Activated T-cell treated with anti-CD3 and anti-CD28 coated beads, Interleukin-2, amount 50 U/mL, for 72 hours (primary cell): ENCODE measurements at regions not wholly inside any gene's neighbourhood (a gene's known extent, or its start where the extent isn't known, plus 50 kb on each side); places are given as distances from the start of the nearest gene placed in this dataset.

Experiments used
- ATAC-seq, 2 donors: fragments of 150-1000 bp; cut with Tn5 transposase; replicated peaks in 1 of 2; 2 replicates each; pipeline ENCODE4 v1.10.0; 2021; ENCODE audit warnings: moderate library complexity in 2 of 2, mild to moderate bottlenecking in 1 of 2
- DNase-seq, 2 donors: peaks; one replicate each; pipeline ENCODE4 v3.0.0; 2021 to 2022; ENCODE audit warnings: mixed read lengths in 1 of 2
- H3K27ac Mint-ChIP-seq: one replicate; pipeline ENCODE4 v1.8.0; 2022; ENCODE audit warnings: mild to moderate bottlenecking, moderate library complexity, mixed read lengths
- H3K27me3 Mint-ChIP-seq: one replicate; pipeline ENCODE4 v1.8.0; 2022; ENCODE audit warnings: low read depth, mixed read lengths
- H3K36me3 Mint-ChIP-seq, 2 donors: one replicate each; pipeline ENCODE4 v1.8.0; 2022; ENCODE audit warnings: mixed read lengths in 2 of 2, mild to moderate bottlenecking in 1 of 2; ENCODE audit not compliant: insufficient read depth in 2 of 2
- H3K4me1 Mint-ChIP-seq: one replicate; pipeline ENCODE4 v1.8.0; 2022; ENCODE audit warnings: low read depth, mixed read lengths
- H3K4me3 Mint-ChIP-seq, 2 donors: one replicate each; pipeline ENCODE4 v1.8.0; 2022; ENCODE audit warnings: mild to moderate bottlenecking in 2 of 2, mixed read lengths in 2 of 2, moderate library complexity in 2 of 2
- H3K9me3 Mint-ChIP-seq, 2 donors: one replicate each; pipeline ENCODE4 v1.8.0; 2022; ENCODE audit warnings: mixed read lengths in 2 of 2

DNA sequence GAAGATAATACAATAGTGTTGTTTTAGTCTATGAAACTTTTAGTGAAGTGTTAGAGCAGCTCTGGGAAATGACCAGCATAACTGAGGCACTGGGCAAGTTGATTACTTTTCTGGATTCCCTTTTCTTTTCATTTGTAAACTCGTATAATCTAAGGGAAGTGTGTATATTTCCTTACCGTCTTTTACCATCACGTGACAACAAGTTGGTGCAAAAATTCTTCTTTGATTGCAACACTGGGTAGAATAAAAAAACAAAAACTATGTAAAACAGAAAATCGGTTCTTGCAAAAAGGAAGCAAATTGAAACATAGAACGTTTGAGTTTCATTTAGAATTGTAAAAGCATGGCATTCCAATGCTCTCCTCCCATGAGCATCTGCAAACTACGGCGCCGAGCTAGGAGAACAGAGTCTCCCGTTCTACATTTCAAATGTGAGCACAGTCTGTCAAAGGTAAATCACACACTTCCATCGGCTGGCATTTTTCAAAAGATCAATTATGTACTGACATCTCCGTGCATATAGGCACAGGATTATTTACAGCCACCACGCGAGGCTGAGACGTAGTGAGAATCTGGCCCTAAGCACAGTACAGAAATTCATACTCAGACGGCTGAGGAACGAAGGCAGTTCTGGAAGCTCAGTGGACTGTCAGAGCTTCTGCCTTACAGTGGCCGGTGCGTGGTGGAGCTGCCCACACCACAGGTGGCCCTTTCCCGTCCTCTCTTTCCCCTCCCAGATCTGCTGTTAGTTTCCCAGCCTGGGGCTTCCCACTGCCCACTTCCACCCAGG, 314.0 kb downstream of the BMP7 start:
- Mint-ChIP-seq H3K36me3 (no peaks in the 10 kb centered on the region), H3K27ac (no peak overlapping the region), H3K9me3 (no peaks in the 10 kb centered on the region), H3K4me1 (no peaks in the 10 kb centered on the region), H3K4me3 (no peak overlapping the region), H3K27me3 (peaks cover 4% of the 10 kb centered on the region)
- DNase-seq (no peak), ATAC-seq (no peak)

DNA sequence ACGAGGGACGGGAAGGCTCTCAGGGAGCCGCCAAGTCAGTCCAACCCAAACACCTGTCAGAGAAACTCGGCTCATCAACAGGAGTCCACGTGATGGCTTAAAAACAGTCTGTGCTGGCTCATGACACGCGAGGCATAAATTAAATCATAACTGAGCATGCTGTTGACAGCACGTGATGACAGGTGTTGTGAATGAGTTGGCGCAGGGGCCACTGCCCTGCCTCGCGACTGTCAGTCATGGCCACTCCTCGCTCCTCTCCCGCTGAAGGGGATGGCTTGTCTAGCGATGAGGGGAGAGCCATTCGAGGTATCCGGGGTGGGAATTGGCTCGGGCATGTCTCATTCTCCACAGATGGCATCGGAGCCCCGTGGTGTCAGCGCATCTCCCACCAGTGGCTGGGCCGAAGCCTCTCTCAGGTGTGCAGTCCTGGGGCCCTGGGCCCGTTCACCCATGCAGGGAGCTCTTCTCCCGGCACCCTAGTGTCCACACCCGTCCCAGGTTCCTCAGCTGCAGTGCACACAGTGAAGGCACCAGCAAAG, 313.3 kb downstream of the BMP7 start:
- Mint-ChIP-seq H3K9me3 (no peaks in the 10 kb centered on the region), H3K4me3 (no peak overlapping the region), H3K27ac (no peak overlapping the region), H3K36me3 (no peaks in the 10 kb centered on the region), H3K27me3 (peaks cover 8% of the 10 kb centered on the region), H3K4me1 (no peaks in the 10 kb centered on the region)
- DNase-seq (no peak), ATAC-seq (no peak)

DNA sequence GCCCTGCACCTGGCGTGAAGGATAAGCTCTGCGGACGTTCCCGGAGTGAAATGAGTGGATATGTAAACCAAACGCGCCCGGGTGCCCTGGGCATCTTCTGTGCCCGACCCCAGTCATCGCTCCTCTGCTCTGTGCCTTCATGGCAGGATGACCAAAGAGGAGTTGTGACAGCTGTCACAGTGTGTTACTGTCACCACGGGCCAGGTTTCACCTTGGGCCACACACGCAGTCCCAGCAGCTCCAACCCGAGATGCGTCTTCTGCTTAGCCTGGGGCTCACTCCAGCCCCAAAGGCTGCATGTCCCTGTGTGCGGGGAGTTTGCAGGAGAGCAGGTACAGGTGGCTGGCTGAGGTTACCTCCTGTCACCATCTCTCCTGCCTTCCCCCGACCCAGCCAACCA, 311.6 kb downstream of the BMP7 start:
- ATAC-seq, result no peak
- no peaks in the 10 kb centered on the region for H3K36me3 Mint-ChIP-seq
- DNase-seq, result no peak
- no peaks in the 10 kb centered on the region for H3K9me3 Mint-ChIP-seq
- no peak overlapping the region for H3K4me3 Mint-ChIP-seq
- no peaks in the 10 kb centered on the region for H3K4me1 Mint-ChIP-seq
- H3K27me3 Mint-ChIP-seq, result peaks cover 17% of the 10 kb centered on the region
- no peak overlapping the region for H3K27ac Mint-ChIP-seq

DNA sequence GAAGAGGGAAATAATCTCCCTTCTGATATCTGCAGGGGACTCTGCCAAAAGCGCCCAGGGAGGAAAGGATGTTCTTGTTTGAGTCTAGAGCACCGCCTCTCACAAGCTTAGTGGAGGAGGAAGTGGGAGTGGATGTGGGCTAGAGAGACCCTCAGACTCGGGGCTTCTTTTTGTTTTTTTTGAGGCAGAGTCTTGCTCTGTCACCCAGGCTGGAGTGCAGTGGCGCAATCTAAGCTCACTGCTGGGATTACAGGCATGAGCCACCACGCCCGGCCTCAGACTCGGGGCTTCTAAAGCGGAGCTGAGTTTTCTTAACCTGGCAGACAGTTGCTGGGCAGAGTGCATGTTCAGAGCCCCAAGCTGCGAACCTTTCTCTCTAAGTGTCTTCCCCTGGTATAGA, 310.8 kb downstream of the BMP7 start:
- DNase-seq (no peak), ATAC-seq (no peak)
- Mint-ChIP-seq H3K27ac (no peak overlapping the region), H3K27me3 (peaks cover 17% of the 10 kb centered on the region), H3K4me1 (no peaks in the 10 kb centered on the region), H3K36me3 (no peaks in the 10 kb centered on the region), H3K4me3 (no peak overlapping the region), H3K9me3 (no peaks in the 10 kb centered on the region)

DNA sequence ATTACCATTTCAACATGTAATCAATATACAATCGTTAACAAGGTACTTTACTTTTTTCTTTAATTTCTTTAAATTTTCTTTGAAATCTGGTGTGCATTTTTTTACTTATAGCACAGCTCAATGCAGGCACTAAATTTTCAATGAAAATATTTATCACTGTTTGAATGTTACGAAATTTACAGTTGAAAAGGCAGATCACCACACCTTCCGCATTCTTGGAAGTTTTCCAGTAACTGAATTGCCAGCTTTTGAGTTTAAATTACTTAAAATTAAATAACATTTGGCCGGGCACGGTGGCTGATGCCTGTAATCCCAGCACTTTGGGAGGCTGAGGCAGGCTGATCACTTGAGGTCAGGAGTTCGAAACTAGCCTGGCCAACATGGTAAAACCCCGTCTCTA, 309.9 kb downstream of the BMP7 start:
- ATAC-seq (no peak), DNase-seq (no peak)
- H3K27me3 Mint-ChIP-seq, result peaks cover 17% of the 10 kb centered on the region
- H3K36me3 Mint-ChIP-seq, result no peaks in the 10 kb centered on the region
- no peak overlapping the region for H3K27ac Mint-ChIP-seq
- H3K4me1 Mint-ChIP-seq, result no peaks in the 10 kb centered on the region
- H3K9me3 Mint-ChIP-seq, result no peaks in the 10 kb centered on the region
- no peak overlapping the region for H3K4me3 Mint-ChIP-seq

DNA sequence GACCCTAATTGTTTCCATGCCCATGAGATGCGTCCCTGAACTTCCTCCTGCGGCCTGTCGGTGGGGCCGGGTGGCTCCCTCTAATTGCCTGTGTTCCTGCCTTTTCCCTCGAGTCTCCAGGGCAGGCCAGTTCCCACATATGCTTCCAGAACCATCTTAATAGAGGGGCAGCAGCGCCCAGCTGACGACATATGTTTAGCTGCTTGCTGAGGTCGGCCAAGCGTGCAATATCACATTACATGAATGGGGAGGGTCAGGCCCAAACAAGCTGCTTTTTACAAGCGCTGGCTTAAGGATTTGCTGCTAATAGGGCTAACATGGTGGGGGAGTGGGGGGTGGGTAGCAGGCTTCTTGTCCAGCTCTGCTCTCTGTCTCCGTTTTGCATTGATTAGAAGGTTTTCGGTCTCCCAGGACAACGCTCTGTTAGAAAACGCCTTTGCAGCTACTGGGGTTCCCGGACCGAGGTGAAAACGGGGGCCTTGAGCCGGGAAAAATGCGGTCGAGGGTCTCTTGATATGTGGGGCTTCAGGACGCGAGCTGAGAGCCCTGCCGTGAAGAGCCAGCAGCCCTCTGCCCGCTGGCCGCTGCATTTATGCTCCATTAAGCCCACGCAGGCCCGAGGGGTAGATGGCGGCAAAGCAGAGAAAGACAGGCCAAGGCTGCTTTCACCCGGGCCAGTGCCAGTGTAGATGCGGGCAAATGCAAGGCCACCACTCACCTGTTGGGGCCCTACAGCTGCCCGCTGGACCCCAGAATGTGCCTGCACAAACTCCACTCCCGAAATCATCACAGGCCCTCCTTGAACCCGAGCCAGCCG, 308.5 kb downstream of the BMP7 start:
- ATAC-seq (no peak), DNase-seq (no peak)
- Mint-ChIP-seq H3K27me3 (peaks cover 17% of the 10 kb centered on the region), H3K4me3 (no peak overlapping the region), H3K4me1 (no peaks in the 10 kb centered on the region), H3K27ac (no peak overlapping the region), H3K9me3 (no peaks in the 10 kb centered on the region), H3K36me3 (no peaks in the 10 kb centered on the region)

DNA sequence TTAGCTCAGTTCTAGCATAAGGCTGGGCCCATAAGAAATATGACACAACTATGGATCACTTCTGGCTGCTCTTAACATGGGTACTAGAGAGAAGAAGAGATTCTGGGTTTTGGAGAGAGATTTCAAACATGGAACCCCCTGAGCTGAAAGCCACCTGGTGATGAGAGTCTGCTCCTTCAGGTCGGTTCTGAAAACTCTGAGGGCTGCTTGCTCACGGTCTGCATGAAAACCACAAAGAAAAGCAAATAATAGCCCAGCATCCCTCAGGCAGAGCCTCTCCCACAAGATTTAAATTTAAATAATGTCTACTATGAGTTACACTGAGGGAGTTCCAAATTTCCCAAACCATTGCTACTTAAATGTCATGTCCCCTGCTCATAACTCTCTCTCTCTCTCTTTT, 301.5 kb downstream of the BMP7 start:
- H3K9me3 Mint-ChIP-seq, result no peaks in the 10 kb centered on the region

DNA sequence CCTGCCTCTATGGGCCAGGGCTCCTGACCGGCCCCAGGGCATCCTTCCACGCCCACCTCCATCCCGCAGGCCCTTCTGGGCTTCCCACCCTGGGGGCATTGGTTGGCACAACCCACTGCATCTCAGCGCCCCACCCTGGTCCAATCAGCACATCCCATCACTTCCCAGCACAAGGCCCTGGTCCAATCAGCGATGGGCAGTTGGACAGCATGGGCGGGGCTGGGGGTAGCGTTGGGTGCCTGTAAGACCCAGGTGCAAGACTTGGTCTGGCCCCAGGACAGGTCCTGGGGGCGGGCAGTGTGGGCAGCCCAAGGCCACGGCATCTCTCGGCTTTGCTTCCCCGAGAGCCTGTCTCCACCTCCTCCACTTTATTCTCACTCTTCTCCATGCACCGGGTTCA, 298.5 kb downstream of the BMP7 start:
- Mint-ChIP-seq H3K27me3 (peaks cover 2% of the 10 kb centered on the region), H3K9me3 (no peaks in the 10 kb centered on the region), H3K36me3 (no peaks in the 10 kb centered on the region), H3K4me3 (no peak overlapping the region), H3K27ac (no peak overlapping the region), H3K4me1 (no peaks in the 10 kb centered on the region)
- no peak for ATAC-seq
- no peak for DNase-seq

More for the DNA sequence above, 301.5 kb downstream of the BMP7 start:
- no peaks in the 10 kb centered on the region for H3K27me3 Mint-ChIP-seq
- H3K27ac Mint-ChIP-seq, result no peak overlapping the region
- H3K4me3 Mint-ChIP-seq, result no peak overlapping the region
- no peaks in the 10 kb centered on the region for H3K4me1 Mint-ChIP-seq
- H3K36me3 Mint-ChIP-seq, result no peaks in the 10 kb centered on the region
- ATAC-seq (no peak), DNase-seq (no peak)

DNA sequence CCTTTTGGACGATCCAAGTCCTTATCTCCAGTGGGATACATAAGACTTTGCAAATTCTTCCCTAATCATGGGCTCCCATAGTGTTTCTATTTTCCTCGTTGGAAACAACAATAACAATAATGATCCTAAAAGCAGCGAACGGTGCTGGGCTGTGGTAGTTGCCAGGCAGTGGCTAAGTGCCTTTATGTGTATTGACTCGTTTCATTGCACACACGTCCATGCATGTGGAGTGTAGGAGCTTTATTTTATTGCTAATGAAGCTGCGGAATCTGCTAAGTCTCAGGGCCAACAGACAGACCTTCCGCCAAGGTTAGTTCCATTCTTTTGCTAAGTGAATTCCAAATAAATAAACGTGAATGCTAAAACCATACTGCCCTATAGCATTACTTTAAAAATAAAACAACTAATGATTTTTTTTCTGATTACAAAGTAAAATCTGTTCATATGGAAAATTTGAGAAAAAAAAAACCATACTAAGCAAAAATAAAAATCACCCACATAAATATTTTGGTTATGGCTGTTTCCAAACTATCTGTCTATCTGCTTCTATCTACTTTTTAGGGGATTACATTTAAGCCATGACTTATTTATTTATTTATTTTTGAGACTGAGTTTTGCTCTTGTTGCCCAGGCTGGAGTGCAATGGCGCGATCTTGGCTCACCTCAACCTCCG, 297.9 kb downstream of the BMP7 start:
- Mint-ChIP-seq H3K9me3 (no peaks in the 10 kb centered on the region), H3K4me1 (no peaks in the 10 kb centered on the region), H3K4me3 (no peak overlapping the region)

DNA sequence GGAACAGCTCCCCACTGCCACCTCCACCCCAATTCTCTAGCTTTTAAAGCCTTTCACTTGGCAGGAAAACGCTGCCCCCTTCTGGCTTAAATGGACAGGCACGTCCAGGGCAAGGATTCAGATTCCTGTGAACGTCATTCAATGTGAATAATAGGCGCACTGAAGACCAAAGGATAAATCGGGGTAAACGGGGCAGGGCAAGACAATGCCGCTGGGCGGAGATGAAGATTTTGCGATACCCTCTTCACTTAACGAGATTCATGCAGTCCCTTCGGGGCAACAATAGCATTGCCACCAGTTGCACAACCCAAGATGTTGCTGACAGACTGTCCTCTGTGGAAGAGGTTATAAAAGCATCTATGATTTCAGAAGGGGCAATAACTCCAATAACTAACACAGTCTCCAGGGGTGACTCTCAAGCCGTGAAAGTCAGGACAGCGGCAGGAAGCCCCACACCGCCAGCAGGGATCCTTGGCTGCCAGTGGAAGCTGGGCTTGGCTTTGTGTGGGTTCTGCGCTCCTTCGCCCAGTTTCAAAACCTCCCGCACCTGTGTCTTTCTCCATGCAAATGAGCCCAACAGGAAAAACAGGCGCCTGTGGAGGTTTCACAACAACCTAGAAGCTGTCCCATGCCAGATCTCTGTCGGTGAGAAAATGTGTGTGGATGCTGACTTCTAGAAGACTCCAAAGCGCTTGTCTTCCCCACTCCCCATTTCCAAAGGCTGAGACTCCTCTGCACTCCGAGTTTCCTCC, 291.8 kb downstream of the BMP7 start:
- DNase-seq, result peak; percentile 24 to 27
- Mint-ChIP-seq H3K36me3 (no peaks in the 10 kb centered on the region), H3K4me3 (no peak overlapping the region), H3K4me1 (no peaks in the 10 kb centered on the region), H3K27me3 (peaks cover 41% of the 10 kb centered on the region), H3K27ac (no peak overlapping the region), H3K9me3 (no peaks in the 10 kb centered on the region)
- ATAC-seq, result no peak

More for the DNA sequence above, 297.9 kb downstream of the BMP7 start:
- no peak for ATAC-seq
- no peak for DNase-seq
- no peaks in the 10 kb centered on the region for H3K36me3 Mint-ChIP-seq
- peaks cover 8% of the 10 kb centered on the region for H3K27me3 Mint-ChIP-seq
- no peak overlapping the region for H3K27ac Mint-ChIP-seq

DNA sequence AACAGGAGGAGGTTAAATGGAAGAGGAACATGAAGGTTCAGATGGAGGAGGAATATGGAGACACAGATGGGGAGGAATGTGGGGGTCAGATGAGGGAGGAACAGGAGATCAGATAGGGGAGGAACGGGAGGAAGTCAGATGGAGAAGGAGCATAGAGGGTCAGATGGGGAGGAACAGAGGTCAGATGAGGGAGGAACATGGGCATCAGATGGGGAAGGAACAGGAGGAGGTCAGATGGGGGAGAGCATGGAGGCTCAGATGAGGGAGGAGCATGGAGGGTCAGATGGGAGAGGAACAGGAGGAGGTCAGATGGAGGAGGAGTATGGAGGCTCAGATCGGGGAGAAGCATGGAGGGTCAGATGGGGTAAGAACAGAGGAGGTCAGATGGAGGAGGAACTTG, 290.6 kb downstream of the BMP7 start:
- Mint-ChIP-seq H3K4me1 (no peaks in the 10 kb centered on the region), H3K27me3 (peaks cover 41% of the 10 kb centered on the region), H3K9me3 (no peaks in the 10 kb centered on the region), H3K27ac (no peak overlapping the region), H3K4me3 (no peak overlapping the region), H3K36me3 (no peaks in the 10 kb centered on the region)
- ATAC-seq, result no peak
- no peak for DNase-seq

DNA sequence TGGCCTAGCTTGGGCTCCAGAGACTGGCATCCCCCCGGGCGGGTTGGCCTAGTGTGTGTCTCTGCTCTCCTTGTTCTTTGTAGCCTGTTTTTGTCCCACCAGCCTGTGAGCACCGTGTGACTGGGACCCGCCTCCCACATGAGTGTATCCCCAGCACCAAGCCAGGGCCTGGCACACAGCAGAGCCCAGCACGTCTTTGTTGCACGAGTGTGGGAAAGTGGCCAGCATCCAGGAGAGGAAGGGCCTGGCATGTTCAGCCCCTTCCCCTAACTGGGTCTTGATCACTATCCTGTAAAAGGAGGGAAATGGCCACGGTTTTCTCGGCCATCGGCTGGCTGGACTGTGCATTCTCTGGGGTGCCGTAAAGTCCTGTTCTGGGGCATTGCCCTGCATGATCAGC, 290.1 kb downstream of the BMP7 start:
- Mint-ChIP-seq H3K27ac (no peak overlapping the region), H3K36me3 (no peaks in the 10 kb centered on the region), H3K27me3 (peaks cover 41% of the 10 kb centered on the region), H3K4me3 (no peak overlapping the region), H3K4me1 (no peaks in the 10 kb centered on the region), H3K9me3 (no peaks in the 10 kb centered on the region)
- no peak for DNase-seq
- ATAC-seq, result no peak
